GM19397 (cell line): ENCODE measurements at regions not wholly inside any gene's neighbourhood (a gene's known extent, or its start where the extent isn't known, plus 50 kb on each side); places are given as distances from the start of the nearest gene placed in this dataset.
A peak's percentile ranks its signal among the peaks of the same experiment; 100 is the strongest.

Experiments used
- ATAC-seq: cut with Tn5 transposase; IDR thresholded peaks from one replicate; pipeline ENCODE4 v1.9.1; 2021; ENCODE audit warnings: mild to moderate bottlenecking, moderate library complexity; ENCODE audit not compliant: unreplicated experiment

- ATAC-seq, result no peak
These were observed 194.0 kb downstream of the NRIP1 start for GRCh38 chr21:14870853-14871149.

- peak; percentile 45 for ATAC-seq
These were observed 194.6 kb downstream of the NRIP1 start for GRCh38 chr21:14869984-14870852.

GRCh38 chr21:14866859-14867765, 197.7 kb downstream of the NRIP1 start:
- ATAC-seq, result no peak

- peak; percentile 75 for ATAC-seq
These were observed 200.4 kb downstream of the NRIP1 start for GRCh38 chr21:14864211-14865021.

- no peak for ATAC-seq
These were observed 201.0 kb downstream of the NRIP1 start for GRCh38 chr21:14863745-14864210.

- ATAC-seq, result no peak
These were observed 201.7 kb downstream of the NRIP1 start for GRCh38 chr21:14862794-14863720.

GRCh38 chr21:14858311-14858710, 206.5 kb downstream of the NRIP1 start:
- no peak for ATAC-seq

- no peak for ATAC-seq
These were observed 207.3 kb downstream of the NRIP1 start for GRCh38 chr21:14857529-14857928.

- ATAC-seq, result no peak
These were observed 214.4 kb downstream of the NRIP1 start for GRCh38 chr21:14850394-14850793.

- ATAC-seq, result no peak
These were observed 218.2 kb downstream of the NRIP1 start for GRCh38 chr21:14846621-14847020.

- ATAC-seq, result no peak
These were observed 220.8 kb downstream of the NRIP1 start for GRCh38 chr21:14844001-14844400.

GRCh38 chr21:14842601-14843000, 222.2 kb downstream of the NRIP1 start:
- no peak for ATAC-seq

- ATAC-seq, result no peak
These were observed 223.0 kb downstream of the NRIP1 start for GRCh38 chr21:14841511-14842472.

GRCh38 chr21:14838400-14838799, 226.4 kb downstream of the NRIP1 start:
- no peak for ATAC-seq

- no peak for ATAC-seq
These were observed 227.8 kb downstream of the NRIP1 start for GRCh38 chr21:14836950-14837349.

- no peak for ATAC-seq
These were observed 231.0 kb downstream of the NRIP1 start for GRCh38 chr21:14833666-14834351.

GRCh38 chr21:14833241-14833640, 231.6 kb downstream of the NRIP1 start:
- no peak for ATAC-seq

- no peak for ATAC-seq
These were observed 234.5 kb downstream of the NRIP1 start for GRCh38 chr21:14830307-14830706.
